ENCODE measurements at regions not wholly inside any gene's neighbourhood (a gene's known extent, or its start where the extent isn't known, plus 50 kb on each side); places are given as distances from the start of the nearest gene placed in this dataset.
A peak's percentile ranks its signal among the peaks of the same experiment; 100 is the strongest.

DNA sequence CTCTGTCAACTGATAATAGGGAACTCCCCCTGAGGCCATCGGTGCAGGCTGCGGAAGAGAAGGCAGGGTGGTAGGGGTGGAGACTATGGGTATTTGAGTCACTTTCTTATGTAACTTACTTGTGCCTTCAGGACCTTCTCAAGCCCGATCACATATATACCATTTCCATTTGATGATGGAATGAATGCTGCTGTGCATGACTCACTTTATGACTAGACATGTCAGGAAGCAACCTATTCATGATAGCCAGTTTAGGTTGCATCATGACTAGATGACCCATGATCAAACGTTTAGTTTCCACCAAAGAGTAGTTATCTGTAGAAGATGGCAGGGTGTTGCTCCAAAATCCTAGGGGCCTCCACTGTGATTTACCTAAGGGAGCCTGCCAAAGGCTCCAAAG is 435.5 kb downstream of the DTHD1 start:
- H3K9me3 ChIP-seq (ENCODE audit: insufficient read depth, low read depth, low read length): no peaks in the 10 kb centered on the region
- no peak overlapping the region for H3K27ac ChIP-seq (ENCODE audit: low read depth, low read length)
- H3K27me3 ChIP-seq (ENCODE audit: insufficient read depth, low read length): no peaks in the 10 kb centered on the region
- no peaks in the 10 kb centered on the region for H3K36me3 ChIP-seq (ENCODE audit: insufficient read depth, low read length)
- H3K9ac ChIP-seq (ENCODE audit: low read depth, low read length): no peak overlapping the region
- H3K4me3 ChIP-seq (ENCODE audit: low read length): no peak overlapping the region
- no peaks in the 10 kb centered on the region for H3K4me1 ChIP-seq (ENCODE audit: insufficient read depth, low read length)
- WGBS: 97% methylated on average over 2 of the region's 4 CpGs

GRCh38 chr4:36719425-36719824 is 438.0 kb downstream of the DTHD1 start:
- Histone ChIP-seq H3K36me3 (ENCODE audit: insufficient read depth, low read length) (no peaks in the 10 kb centered on the region), H3K9me3 (ENCODE audit: insufficient read depth, low read depth, low read length) (no peaks in the 10 kb centered on the region), H3K4me1 (ENCODE audit: insufficient read depth, low read length) (no peaks in the 10 kb centered on the region), H3K27me3 (ENCODE audit: insufficient read depth, low read length) (no peaks in the 10 kb centered on the region), H3K4me3 (ENCODE audit: low read length) (no peak overlapping the region), H3K9ac (ENCODE audit: low read depth, low read length) (no peak overlapping the region), H3K27ac (ENCODE audit: low read depth, low read length) (no peak overlapping the region)
- WGBS: 91% methylated on average over 3 of the region's 3 CpGs

DNA sequence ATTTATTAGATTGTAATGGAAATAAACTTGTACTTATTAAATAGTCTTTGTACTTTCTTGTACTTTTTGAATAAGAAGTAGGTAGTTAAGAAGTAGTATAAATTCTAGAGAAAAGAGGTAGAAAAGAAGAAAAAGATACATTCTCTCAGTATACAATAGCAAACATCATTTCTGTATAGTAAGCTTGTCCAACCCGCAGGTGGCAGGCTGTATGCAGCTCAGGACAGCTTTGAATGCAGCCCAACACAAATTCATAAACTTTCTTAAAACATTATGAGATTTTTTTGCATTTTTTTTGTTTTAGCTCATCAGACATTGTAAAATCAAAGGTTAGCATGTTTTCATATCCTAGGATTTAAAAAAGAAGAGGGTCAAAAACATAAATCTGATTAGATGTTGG is 441.6 kb downstream of the DTHD1 start:
- WGBS: 83% methylated on average over 1 of the region's 1 CpG
- no peaks in the 10 kb centered on the region for H3K4me1 ChIP-seq (ENCODE audit: insufficient read depth, low read length)
- no peak overlapping the region for H3K27ac ChIP-seq (ENCODE audit: low read depth, low read length)
- H3K36me3 ChIP-seq (ENCODE audit: insufficient read depth, low read length): no peaks in the 10 kb centered on the region
- H3K9me3 ChIP-seq (ENCODE audit: insufficient read depth, low read depth, low read length): no peaks in the 10 kb centered on the region
- no peak overlapping the region for H3K4me3 ChIP-seq (ENCODE audit: low read length)
- H3K9ac ChIP-seq (ENCODE audit: low read depth, low read length): no peak overlapping the region
- no peaks in the 10 kb centered on the region for H3K27me3 ChIP-seq (ENCODE audit: insufficient read depth, low read length)

DNA sequence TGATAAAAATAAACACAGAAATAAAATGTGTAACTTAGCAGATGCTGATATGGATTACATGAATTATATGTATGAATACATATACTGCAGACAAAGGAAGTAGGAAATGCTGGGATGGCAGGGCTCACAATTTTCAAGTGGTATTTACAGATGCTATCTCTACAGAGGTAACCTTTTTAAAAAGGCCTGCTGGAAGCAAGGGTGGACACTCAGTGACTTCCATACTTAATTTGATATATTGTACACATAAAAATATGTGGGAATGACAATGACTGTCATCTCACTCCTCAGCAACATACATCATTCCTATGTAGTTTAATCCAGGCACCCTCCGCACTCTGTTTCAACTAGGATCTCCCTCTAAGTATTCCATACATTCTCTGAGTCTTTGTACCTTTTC is 452.9 kb downstream of the DTHD1 start:
- H3K9ac ChIP-seq (ENCODE audit: low read depth, low read length): no peak overlapping the region
- no peaks in the 10 kb centered on the region for H3K4me1 ChIP-seq (ENCODE audit: insufficient read depth, low read length)
- H3K9me3 ChIP-seq (ENCODE audit: insufficient read depth, low read depth, low read length): no peaks in the 10 kb centered on the region
- H3K27me3 ChIP-seq (ENCODE audit: insufficient read depth, low read length): no peaks in the 10 kb centered on the region
- WGBS: 98% methylated on average over 1 of the region's 1 CpG
- no peak overlapping the region for H3K4me3 ChIP-seq (ENCODE audit: low read length)
- H3K36me3 ChIP-seq (ENCODE audit: insufficient read depth, low read length): no peaks in the 10 kb centered on the region
- H3K27ac ChIP-seq (ENCODE audit: low read depth, low read length): no peak overlapping the region

DNA sequence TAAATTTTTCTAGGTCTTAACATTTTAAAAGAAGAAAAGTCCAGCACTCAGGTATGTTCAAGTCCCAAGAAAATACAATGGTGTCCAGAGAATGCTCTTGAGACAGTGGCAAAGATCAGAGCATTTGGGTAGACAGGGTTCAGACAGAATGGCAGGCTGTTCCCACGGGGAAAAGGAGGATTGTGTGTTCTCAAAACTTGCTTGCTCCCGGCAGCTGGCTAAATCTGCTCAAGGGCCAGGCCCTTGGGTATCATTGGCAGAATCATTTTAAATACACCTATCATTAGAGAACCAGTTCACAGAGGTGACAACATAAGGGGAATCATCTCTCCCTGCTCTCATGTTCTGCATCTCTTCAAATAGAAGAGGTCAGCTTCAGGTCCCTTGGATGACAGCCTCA is 456.3 kb downstream of the DTHD1 start:
- Histone ChIP-seq H3K27me3 (ENCODE audit: insufficient read depth, low read length) (no peaks in the 10 kb centered on the region), H3K9me3 (ENCODE audit: insufficient read depth, low read depth, low read length) (no peaks in the 10 kb centered on the region), H3K9ac (ENCODE audit: low read depth, low read length) (no peak overlapping the region), H3K27ac (ENCODE audit: low read depth, low read length) (no peak overlapping the region), H3K36me3 (ENCODE audit: insufficient read depth, low read length) (no peaks in the 10 kb centered on the region), H3K4me3 (ENCODE audit: low read length) (no peak overlapping the region), H3K4me1 (ENCODE audit: insufficient read depth, low read length) (no peaks in the 10 kb centered on the region)
- 98% methylated on average over 2 of the region's 2 CpGs for whole genome bisulfite sequencing

- Histone ChIP-seq H3K4me1 (ENCODE audit: insufficient read depth, low read length) (no peaks in the 10 kb centered on the region), H3K27me3 (ENCODE audit: insufficient read depth, low read length) (no peaks in the 10 kb centered on the region), H3K36me3 (ENCODE audit: insufficient read depth, low read length) (no peaks in the 10 kb centered on the region), H3K4me3 (ENCODE audit: low read length) (no peak overlapping the region), H3K9ac (ENCODE audit: low read depth, low read length) (no peak overlapping the region), H3K9me3 (ENCODE audit: insufficient read depth, low read depth, low read length) (no peaks in the 10 kb centered on the region), H3K27ac (ENCODE audit: low read depth, low read length) (no peak overlapping the region)
- WGBS: 80% methylated on average over 5 of the region's 6 CpGs
These were observed 459.4 kb downstream of the DTHD1 start for GRCh38 chr4:36740796-36741310.

- Histone ChIP-seq H3K27ac (ENCODE audit: low read depth, low read length) (no peak overlapping the region), H3K4me3 (ENCODE audit: low read length) (no peak overlapping the region), H3K4me1 (ENCODE audit: insufficient read depth, low read length) (no peaks in the 10 kb centered on the region), H3K27me3 (ENCODE audit: insufficient read depth, low read length) (no peaks in the 10 kb centered on the region), H3K9me3 (ENCODE audit: insufficient read depth, low read depth, low read length) (no peaks in the 10 kb centered on the region), H3K36me3 (ENCODE audit: insufficient read depth, low read length) (no peaks in the 10 kb centered on the region), H3K9ac (ENCODE audit: low read depth, low read length) (no peak overlapping the region)
- 92% methylated on average over 16 of the region's 16 CpGs for WGBS
These were observed 466.1 kb downstream of the DTHD1 start for GRCh38 chr4:36747277-36748129.

- Histone ChIP-seq H3K36me3 (ENCODE audit: insufficient read depth, low read length) (no peaks in the 10 kb centered on the region), H3K9me3 (ENCODE audit: insufficient read depth, low read depth, low read length) (no peaks in the 10 kb centered on the region), H3K27me3 (ENCODE audit: insufficient read depth, low read length) (no peaks in the 10 kb centered on the region), H3K4me1 (ENCODE audit: insufficient read depth, low read length) (peaks cover 12% of the 10 kb centered on the region), H3K27ac (ENCODE audit: low read depth, low read length) (no peak overlapping the region), H3K9ac (ENCODE audit: low read depth, low read length) (no peak overlapping the region), H3K4me3 (ENCODE audit: low read length) (no peak overlapping the region)
- 97% methylated on average over 3 of the region's 3 CpGs for WGBS
These were observed 471.6 kb downstream of the DTHD1 start for GRCh38 chr4:36753048-36753447.

DNA sequence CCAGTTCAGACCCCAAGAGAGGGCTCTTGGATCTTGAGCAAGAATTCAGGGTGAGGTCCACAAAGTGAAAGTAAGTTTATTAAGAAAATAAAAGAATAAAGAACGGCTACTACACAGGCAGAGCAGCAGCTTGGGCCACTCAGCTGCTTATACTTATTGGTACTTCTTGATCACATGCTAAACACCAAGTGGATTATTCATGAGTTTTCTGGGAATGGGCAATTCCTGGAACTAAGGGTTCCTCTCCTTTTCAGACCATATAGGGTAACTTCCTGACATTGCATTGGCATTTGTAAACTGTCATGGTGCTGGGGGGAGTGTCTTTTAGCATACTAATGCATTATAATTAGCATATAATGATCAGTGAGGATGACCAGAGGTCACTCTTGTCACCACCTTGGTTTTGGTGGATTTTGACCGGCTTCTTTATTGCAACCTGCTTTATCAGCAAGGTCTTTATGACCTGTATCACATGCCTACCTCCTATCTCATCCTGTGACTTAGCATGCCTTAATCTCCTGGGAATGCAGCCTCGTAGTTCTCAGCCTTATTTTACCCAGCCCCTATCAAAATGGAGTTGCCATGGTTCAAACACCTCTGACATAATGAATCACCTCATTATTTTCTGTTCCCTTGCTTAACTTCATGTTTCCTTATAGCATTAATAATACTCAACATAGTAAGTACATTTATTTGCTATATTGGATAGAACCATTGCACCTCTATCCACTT is 476.3 kb downstream of the DTHD1 start:
- H3K27ac ChIP-seq (ENCODE audit: low read depth, low read length): peak overlapping the region; percentile 50; the same call in 1 of the 2 replicates
- H3K36me3 ChIP-seq (ENCODE audit: insufficient read depth, low read length): no peaks in the 10 kb centered on the region
- H3K9ac ChIP-seq (ENCODE audit: low read depth, low read length): no peak overlapping the region
- no peaks in the 10 kb centered on the region for H3K9me3 ChIP-seq (ENCODE audit: insufficient read depth, low read depth, low read length)
- H3K4me1 ChIP-seq (ENCODE audit: insufficient read depth, low read length): peaks cover 23% of the 10 kb centered on the region
- no peaks in the 10 kb centered on the region; the same call in 1 of the 2 replicates for H3K27me3 ChIP-seq (ENCODE audit: insufficient read depth, low read length)
- H3K4me3 ChIP-seq (ENCODE audit: low read length): no peak overlapping the region
- 81% methylated on average over 3 of the region's 3 CpGs for WGBS

GRCh38 chr4:36758312-36759178 is 477.1 kb downstream of the DTHD1 start:
- H3K27me3 ChIP-seq (ENCODE audit: insufficient read depth, low read length): no peaks in the 10 kb centered on the region; the same call in 1 of the 2 replicates
- peaks cover 23% of the 10 kb centered on the region for H3K4me1 ChIP-seq (ENCODE audit: insufficient read depth, low read length)
- H3K4me3 ChIP-seq (ENCODE audit: low read length): no peak overlapping the region
- no peak overlapping the region for H3K9ac ChIP-seq (ENCODE audit: low read depth, low read length)
- H3K9me3 ChIP-seq (ENCODE audit: insufficient read depth, low read depth, low read length): no peaks in the 10 kb centered on the region
- WGBS: 32% methylated on average over 8 of the region's 9 CpGs
- H3K36me3 ChIP-seq (ENCODE audit: insufficient read depth, low read length): no peaks in the 10 kb centered on the region
- peak overlapping the region; percentile 50; the same call in 1 of the 2 replicates for H3K27ac ChIP-seq (ENCODE audit: low read depth, low read length)

Measured in HUES64 (cell line).